NCI-H2081 (cell line): ENCODE measurements at regions not wholly inside any gene's neighbourhood (a gene's known extent, or its start where the extent isn't known, plus 50 kb on each side); places are given as distances from the start of the nearest gene placed in this dataset.

Experiments used
- DNase-seq, 2 experiments: peaks; one replicate each; lab custom pipeline; 2025; lab: John Stamatoyannopoulos, UW

DNA sequence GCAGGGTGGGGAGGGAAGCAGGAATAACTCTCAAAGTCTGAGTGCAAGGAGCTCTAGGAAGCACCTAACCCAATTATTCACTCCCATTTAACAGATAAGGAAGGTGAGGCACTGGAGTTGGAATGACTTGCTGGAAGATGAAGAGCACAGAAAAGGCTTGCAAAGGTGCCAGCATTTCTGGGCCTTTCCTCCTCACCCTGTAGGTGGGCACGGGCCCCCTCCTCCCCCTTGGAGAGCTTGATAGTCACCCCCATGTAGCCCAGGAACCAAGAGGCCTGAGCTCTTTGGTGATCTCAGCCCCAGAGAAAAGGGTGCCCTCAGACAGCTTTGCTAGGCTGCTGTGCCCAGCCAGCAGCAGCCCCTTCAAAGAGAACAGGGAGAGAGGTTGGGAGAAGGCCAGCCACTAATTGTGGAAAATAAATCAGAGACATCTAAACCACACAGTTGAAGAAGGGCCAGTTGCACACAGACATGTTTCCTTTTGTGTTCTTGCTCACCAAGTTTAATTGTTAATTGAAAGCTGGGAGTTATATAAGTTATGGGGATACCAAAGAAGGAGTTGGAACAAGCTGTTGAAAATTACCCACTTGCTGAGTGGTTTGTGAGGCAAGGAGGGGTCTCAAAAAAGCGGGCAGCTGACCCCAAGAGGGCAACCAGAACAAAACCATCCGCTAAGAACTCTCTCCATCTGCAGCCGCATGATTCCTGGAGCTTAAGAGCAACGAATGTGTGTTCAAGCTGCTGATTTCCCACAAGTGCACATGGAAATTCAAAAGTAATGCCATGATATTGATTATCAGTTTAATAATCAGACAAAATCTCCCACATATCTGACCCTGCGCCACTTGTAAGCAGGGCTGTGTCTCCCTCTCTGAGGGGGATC lies 77.0 kb downstream of the MRPL14 start:
- DNase-seq = no peak

DNA sequence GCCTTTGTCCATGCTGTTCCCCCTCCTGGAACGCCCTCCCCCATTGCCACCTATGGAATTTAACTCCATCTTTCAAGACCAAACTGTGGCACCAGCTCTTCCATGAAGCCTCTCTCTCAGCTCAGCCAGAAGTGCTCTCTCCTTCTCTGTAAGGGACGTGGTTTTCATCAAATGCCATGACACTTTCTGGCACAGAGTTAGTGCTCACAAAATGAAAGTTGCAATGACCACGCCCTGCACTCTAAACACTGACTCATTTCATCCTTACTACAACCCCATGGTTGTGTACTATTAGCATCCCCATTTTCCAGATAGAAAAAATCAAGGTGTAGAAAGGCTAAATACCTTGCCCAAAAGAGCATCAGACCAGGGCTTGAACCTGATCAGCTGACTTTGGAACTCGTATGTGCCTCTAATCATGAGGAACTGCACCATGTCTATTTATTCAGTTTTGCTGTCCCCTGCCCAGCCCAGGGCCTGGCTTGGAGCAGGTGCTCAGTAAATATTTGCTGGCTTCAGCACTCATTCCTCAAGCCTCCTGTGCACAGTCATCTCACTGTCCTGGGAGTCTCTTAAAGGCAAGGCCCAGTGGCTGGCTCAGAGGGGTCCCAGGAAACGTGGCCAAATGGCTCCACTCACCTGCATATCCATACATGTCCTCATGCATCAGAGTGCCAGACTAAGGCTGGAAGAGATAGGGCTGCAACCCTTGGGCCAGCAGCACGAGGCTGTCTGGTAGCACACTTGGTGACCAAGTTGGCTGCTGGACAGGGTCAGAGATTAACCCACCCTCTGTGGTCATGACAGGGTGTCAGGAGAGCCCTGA lies 77.9 kb downstream of the MRPL14 start:
- DNase-seq = no peak

- DNase-seq = no peak
Observed at GRCh38 chr6:44048277-44048676, 79.0 kb downstream of the MRPL14 start.

DNA sequence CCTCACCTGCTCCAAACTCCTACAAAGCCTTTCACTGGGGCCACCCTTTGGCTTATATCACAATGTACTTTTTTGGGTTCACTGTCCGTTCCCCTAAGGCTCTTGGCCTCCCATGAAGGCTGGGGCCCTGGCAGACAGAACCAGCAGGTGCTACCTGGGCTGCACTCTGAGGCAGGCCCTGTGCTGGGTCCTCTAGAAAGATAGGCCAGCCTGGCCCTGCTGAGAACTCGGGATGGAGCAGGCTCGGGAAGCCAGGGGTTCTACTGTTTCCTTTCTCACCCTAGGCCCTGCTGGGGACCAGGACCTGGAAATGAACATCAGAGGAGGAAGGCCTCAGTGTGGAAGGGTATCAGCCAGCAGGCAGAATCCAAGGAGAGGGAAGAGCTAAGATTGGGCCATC lies 79.5 kb downstream of the MRPL14 start:
- DNase-seq = no peak

- no peak for DNase-seq
Observed at GRCh38 chr6:44047179-44047546, 80.1 kb downstream of the MRPL14 start.

GRCh38 chr6:44046516-44047178 lies 80.6 kb downstream of the MRPL14 start:
- DNase-seq = no peak

- no peak for DNase-seq
Observed at GRCh38 chr6:44045672-44046015, 81.6 kb downstream of the MRPL14 start.

DNA sequence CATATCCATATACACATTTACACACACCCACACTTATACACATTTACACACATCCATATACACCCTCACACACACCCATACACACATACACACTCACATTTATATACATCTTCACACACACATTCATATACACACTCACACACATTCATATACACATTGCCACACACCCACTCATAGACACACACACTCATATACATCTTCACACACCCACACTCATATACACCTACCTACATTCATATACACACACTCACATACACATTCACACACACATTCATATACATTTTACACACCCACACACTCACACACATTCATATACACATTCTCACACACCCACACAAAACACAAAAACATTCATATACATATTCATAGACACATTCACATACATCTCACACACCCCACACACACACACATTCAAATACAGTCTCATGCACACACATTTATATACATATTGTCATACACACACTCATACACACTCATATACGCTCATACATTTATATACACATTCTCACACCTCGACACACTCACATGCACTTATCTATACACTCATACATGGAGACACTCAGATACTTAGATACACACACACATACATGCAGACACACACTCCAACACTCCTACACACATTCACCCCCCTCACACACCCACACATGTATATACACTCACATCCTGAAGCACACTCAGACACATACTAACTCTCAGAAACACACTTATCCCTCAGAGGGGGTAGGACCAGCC lies 82.1 kb downstream of the MRPL14 start:
- DNase-seq = no peak

GRCh38 chr6:44044154-44044539 lies 83.1 kb downstream of the MRPL14 start:
- no peak for DNase-seq

DNA sequence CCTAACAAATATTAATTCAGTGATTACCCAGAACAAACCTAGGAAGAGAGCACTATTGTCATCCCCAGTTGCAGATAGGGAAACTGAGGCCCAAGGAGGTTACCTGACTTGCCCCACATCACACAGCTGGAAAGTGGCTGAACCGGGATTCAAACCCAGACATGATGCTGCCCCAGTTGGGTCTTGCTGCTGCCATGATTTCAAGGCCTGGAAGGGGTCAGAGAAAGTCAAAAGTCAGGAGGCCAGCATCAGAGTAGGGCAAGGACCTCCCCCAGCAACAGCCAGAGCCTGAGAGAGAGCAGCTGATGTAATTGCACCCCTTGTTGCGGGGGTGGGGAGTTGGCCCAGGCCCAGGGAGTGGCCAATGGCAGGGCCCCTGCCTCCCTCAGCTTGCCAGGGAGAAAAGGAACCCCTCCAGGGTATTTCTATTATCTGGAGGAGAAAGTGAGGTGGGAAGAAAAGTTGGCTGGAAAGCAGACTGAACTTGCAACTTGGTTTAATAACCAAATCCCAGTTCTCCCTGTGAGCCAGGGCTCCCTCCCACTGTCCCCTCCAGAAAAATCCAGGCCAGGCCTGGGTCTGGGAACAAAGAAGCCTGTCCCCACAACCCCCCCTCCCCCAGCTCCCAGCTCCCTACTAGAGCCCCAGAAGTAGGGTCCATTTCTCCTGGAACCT lies 83.6 kb downstream of the MRPL14 start:
- no peak for DNase-seq

DNA sequence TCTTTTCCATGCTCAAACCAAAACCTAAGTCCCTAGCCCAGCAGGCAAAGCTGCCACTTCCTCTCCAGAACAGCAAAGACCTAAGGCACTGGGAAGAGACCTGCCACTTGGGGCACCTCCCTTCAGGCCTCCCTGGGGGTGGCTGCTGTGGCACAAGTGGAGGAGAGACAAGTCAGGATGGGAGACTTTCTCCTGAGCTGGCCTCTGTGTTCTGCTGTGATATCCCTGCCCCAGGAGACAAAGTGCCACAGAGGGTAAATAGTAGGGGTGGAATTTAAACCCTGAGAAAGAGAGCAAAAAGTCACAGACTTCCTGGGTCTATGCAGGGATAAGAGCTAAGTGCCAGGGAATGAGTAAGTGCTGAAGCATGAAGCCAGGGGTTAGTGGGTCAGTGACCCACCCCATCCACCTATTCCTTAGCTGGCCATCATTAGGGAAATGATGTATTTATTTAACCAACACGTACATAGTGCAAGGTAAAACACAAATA lies 84.2 kb downstream of the MRPL14 start:
- no peak for DNase-seq

GRCh38 chr6:44042261-44042988 lies 84.8 kb downstream of the MRPL14 start:
- no peak for DNase-seq

DNA sequence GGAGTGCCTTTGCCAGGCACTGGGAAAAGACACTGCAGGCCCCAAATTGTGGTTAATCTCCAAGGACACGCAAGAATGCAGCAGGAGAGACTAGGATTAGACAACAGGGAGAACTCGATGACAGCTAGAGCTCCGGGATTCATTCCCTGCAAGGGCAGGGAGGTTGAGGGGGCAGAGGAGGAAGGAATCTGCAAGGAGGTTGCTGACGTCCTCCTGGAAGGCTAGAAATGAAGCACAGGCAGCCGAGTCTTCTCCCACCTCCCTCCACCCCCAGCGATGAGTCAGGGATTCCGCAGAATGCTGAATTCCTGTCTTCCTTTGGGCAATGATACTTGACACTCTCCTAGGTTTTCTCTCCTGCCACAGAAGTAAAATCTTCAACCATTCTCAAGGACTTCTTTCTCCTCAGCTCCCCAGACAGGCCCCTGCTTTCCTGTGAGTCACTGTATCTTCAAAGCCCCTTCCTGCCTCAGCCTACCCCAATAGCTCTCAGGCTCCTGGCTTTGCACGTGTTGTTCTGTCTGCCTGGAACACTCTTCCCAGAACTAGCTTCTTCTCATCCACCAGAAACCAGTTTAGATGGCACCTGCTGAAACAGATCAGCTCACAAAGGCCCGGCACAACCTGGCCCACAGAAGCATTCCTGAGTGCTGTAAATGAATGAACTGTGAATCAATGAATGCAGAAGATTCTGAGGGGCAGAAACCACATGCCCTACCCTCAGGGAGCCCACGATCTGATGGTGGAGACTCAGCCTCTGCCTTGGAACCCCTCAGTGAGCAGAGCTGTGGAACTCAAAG lies 85.6 kb downstream of the MRPL14 start:
- no peak for DNase-seq

GRCh38 chr6:44040786-44041185 lies 86.5 kb downstream of the MRPL14 start:
- no peak for DNase-seq

DNA sequence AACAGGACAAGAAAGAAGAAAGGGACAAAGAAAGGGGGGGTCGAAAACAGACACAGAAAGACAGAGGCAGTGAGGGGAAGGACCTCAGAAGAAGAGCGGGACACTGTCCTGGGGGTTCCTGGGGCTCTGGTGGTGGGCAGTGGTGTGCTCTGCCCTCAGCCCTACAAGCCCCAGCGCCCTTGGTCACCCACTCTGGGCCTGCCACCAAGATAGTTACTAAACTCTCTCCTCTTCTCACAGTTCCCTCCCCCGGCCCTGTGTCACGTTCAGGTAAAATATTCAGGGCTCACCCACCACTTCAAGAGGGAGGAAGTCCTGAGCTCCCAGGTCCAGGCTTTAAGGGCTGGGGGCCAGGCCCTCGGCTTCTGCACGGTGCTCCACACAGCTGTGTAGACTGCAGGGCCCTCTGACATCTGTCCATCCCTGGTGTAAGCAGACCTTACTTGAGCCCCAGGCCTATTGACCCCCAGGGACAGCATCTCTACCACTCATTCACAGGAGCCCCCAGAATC lies 87.4 kb downstream of the MRPL14 start:
- DNase-seq = no peak

- DNase-seq = no peak
Observed at GRCh38 chr6:44039191-44039719, 88.0 kb downstream of the MRPL14 start.

GRCh38 chr6:44038543-44039065 lies 88.6 kb downstream of the MRPL14 start:
- DNase-seq = no peak

- DNase-seq = no peak
Observed at GRCh38 chr6:44037847-44038542, 89.3 kb downstream of the MRPL14 start.
